ENCODE measurements at regions not wholly inside any gene's neighbourhood (a gene's known extent, or its start where the extent isn't known, plus 50 kb on each side); places are given as distances from the start of the nearest gene placed in this dataset.

DNA sequence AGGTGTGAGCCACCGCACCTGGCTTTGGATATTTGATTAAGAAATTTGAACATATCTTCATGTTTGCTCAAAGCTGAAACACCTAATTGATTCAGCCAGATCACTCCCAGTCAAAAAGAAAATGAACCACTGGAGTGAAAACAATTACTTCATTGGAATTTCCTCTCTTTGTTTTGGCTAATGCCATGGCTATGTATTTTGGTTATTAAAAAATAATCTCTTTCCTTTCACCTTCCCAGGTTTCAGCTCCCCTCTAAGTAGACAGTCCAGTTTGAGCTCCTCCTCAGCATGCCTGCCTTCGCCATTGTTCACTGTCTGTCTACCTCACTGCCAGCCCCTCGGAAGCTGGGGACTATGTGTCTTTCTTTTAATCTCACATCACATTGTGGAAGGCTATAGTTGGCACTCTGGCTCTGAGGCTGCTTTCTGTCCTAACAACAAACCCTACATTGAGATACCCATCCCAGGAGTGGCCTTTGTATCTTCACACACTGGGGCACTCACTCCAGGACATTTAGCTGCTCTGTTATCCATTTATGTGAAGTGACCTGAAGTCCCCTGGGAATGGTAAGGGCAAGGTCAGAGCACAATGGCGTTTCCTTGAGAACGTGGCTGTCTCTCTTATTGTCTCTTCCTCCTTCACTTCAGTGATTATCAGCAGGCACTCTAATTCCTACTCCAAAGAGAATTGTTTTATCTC lies 764.0 kb upstream of the CITED2 start:
- no peak for DNase-seq (ENCODE audit: low spot score)
- in situ Hi-C loops (cut with MboI; ENCODE audit: low sequenced_read_pairs, unreplicated experiment): no loop called here

DNA sequence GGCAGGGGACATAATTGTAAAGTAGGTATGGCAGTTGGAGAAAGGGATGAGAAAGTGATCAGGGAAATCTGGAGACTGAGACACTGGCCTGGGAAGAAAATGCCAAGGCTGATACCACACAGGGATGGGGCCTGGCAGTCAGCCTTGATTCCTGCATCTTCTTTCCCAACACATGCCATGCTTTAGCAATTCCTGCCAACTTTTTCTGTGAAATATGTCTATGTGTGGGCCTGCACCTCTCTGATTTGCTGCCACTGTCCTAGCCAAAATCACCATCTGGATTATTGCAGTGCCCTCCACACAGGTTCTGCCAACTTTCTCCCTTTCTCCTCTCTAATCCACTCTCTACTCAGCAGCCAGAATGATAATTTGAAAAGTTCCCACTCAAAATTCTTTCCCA lies 759.8 kb upstream of the CITED2 start:
- no peak for DNase-seq (ENCODE audit: low spot score)
- TF ChIP-seq, protein P1, sequence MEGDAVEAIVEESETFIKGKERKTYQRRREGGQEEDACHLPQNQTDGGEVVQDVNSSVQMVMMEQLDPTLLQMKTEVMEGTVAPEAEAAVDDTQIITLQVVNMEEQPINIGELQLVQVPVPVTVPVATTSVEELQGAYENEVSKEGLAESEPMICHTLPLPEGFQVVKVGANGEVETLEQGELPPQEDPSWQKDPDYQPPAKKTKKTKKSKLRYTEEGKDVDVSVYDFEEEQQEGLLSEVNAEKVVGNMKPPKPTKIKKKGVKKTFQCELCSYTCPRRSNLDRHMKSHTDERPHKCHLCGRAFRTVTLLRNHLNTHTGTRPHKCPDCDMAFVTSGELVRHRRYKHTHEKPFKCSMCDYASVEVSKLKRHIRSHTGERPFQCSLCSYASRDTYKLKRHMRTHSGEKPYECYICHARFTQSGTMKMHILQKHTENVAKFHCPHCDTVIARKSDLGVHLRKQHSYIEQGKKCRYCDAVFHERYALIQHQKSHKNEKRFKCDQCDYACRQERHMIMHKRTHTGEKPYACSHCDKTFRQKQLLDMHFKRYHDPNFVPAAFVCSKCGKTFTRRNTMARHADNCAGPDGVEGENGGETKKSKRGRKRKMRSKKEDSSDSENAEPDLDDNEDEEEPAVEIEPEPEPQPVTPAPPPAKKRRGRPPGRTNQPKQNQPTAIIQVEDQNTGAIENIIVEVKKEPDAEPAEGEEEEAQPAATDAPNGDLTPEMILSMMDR (IDR thresholded peaks at IDR 0.05; ENCODE audit: borderline replicate concordance, control extremely low read depth, extremely low read depth, insufficient read depth, missing control alignments): no peak
- in situ Hi-C loops (cut with MboI; ENCODE audit: low sequenced_read_pairs, unreplicated experiment): no loop called here

More for the DNA sequence above, 764.0 kb upstream of the CITED2 start:
- TF ChIP-seq, protein P1 (IDR thresholded peaks at IDR 0.05; ENCODE audit: borderline replicate concordance, control extremely low read depth, extremely low read depth, insufficient read depth, missing control alignments): no peak

DNA sequence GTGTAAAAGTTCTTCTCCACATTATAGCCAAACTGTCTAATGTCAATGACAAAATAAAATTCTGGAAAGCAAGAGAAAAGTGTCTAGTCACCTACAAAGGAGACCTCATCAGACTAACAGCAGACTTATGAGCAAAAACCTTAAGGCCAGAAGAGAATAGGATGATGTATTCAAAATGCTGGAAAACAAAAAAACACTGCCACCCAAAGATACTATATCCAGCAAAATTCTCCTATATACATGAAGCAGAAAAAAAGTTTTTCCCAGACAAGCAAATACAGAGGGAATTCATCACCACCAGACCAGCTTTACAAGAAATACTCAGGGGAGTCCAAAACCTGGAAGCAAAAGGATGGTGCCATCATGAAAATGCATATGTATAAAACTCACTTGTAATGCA lies 755.6 kb upstream of the CITED2 start:
- in situ Hi-C loops (cut with MboI; ENCODE audit: low sequenced_read_pairs, unreplicated experiment): no loop called here
- TF ChIP-seq, protein P1 (IDR thresholded peaks at IDR 0.05; ENCODE audit: borderline replicate concordance, control extremely low read depth, extremely low read depth, insufficient read depth, missing control alignments): no peak

DNA sequence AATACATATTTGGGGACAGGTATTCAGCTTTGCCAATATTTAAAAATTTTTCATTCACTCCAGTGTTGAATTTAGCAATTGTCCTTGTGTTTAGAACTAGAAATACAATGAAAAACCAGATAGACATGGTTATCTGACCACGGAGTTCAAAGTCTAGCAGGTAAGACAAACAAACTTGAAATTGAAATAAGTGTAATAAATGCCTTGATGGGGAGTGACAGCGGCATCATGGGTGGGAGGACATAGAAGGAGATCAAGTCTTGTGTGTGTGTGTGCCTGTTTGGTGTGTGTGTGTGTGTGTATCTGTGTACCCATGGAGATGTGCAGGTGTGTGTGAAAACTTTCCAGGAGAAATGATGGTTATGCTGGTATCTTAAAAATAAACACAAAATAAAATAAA lies 750.0 kb upstream of the CITED2 start:
- in situ Hi-C loops (cut with MboI; ENCODE audit: low sequenced_read_pairs, unreplicated experiment): no loop called here
- TF ChIP-seq, protein P1 (IDR thresholded peaks at IDR 0.05; ENCODE audit: borderline replicate concordance, control extremely low read depth, extremely low read depth, insufficient read depth, missing control alignments): no peak
- DNase-seq (ENCODE audit: low spot score): no peak

More for the DNA sequence above, 755.6 kb upstream of the CITED2 start:
- no peak for DNase-seq (ENCODE audit: low spot score)

DNA sequence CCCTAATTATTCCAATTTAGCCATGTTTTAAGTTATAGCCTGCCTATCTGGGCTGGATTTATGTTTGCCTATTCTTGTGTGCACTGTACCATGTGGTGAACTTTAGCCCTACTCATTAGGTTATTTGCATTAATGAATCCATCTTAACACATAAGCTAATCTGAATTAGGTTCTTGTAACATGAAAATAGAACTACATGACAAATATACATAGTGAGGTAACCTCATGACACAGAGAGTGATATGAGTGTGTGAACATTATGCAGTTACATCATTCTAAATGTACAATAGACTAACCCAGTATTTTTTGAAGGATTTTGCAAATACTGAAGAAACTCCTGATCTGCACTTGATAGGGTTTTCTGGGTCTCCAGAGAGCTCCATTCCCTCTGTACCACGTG lies 733.7 kb upstream of the CITED2 start:
- DNase-seq (ENCODE audit: low spot score): no peak
- in situ Hi-C loops (cut with MboI; ENCODE audit: low sequenced_read_pairs, unreplicated experiment): no loop called here
- TF ChIP-seq, protein P1 (IDR thresholded peaks at IDR 0.05; ENCODE audit: borderline replicate concordance, control extremely low read depth, extremely low read depth, insufficient read depth, missing control alignments): no peak

DNA sequence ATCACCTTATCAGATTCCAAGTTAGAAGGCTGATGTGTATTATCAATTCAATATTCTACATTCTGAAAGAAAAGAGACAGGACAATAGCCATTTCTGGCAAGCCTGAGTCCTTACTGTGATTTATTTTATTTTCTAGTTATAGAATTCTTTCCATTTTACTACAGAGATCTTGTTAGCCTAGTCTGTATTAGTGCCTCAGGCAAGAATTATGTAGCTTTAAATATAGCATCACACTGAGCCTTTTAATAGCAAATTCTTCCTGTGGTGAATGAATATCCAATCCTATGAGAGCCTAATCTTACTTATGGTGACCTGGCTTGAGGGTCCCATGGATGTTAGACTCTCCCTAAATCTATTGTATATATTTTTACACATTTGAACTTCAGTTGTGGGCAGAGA lies 732.8 kb upstream of the CITED2 start:
- DNase-seq (ENCODE audit: low spot score): no peak
- TF ChIP-seq, protein P1 (IDR thresholded peaks at IDR 0.05; ENCODE audit: borderline replicate concordance, control extremely low read depth, extremely low read depth, insufficient read depth, missing control alignments): no peak
- in situ Hi-C loops (cut with MboI; ENCODE audit: low sequenced_read_pairs, unreplicated experiment): no loop called here
